ENCODE measurements at regions not wholly inside any gene's neighbourhood (a gene's known extent, or its start where the extent isn't known, plus 50 kb on each side); places are given as distances from the start of the nearest gene placed in this dataset.

DNA sequence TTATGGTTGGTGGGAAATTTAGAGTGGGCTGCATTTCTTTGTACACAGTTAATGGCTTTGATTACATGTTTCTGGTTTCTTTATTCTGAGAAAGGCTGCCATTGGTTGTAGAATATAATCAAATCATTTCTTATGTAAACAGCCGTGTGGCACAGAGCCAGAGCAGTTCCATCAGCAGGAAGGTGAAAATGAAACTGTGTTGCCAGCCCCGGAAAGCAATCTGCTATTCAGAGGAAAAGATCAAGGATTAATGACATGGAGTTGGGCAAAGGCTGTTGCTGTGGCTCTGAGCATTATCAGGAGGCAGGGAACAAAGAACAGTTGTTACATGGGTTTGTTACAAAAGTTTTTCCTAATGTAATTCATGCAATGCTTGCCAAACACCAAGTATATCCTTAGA is 74.2 kb upstream of the ZNF716 start:
- ATAC-seq: peak in 1 of 4 donors; percentile 63
- no peaks in the 10 kb centered on the region for H3K9me3 ChIP-seq

DNA sequence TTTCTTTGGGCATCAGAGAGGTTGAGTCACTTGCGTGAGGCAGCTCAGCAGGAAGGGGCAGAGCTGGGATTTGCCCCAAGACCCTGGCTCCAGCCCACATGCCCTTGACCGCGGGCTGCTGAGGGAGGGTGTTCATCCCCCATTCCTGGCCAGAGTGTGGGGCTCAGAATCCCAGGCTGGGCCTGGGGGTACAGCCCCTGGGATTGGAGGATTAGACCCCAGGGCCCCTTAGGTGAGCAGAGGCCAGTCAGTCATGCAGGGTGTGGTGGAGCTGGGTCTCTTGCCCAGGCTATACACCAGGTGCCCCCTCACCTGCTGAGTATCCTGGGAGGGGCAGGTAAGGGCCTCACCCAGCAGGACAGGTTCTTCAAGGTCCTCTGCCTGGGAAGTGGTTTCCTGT is 68.4 kb upstream of the ZNF716 start:
- DNase-seq (no peak), FAIRE-seq (no peak), ATAC-seq (no peak)
- Histone ChIP-seq H3K36me3 (no peaks in the 10 kb centered on the region), H3K27ac (no peak overlapping the region), H3K4me1 (no peaks in the 10 kb centered on the region), H3K9me3 (no peaks in the 10 kb centered on the region), H3K27me3 (no peaks in the 10 kb centered on the region), H3K4me3 (no peak overlapping the region)
- intact Hi-C loops (cut with DNase I): no loop called here
- 73 to 75% methylated on average over 3 of the region's 3 CpGs for WGBS, 2 donors
- TF ChIP-seq, protein P1, sequence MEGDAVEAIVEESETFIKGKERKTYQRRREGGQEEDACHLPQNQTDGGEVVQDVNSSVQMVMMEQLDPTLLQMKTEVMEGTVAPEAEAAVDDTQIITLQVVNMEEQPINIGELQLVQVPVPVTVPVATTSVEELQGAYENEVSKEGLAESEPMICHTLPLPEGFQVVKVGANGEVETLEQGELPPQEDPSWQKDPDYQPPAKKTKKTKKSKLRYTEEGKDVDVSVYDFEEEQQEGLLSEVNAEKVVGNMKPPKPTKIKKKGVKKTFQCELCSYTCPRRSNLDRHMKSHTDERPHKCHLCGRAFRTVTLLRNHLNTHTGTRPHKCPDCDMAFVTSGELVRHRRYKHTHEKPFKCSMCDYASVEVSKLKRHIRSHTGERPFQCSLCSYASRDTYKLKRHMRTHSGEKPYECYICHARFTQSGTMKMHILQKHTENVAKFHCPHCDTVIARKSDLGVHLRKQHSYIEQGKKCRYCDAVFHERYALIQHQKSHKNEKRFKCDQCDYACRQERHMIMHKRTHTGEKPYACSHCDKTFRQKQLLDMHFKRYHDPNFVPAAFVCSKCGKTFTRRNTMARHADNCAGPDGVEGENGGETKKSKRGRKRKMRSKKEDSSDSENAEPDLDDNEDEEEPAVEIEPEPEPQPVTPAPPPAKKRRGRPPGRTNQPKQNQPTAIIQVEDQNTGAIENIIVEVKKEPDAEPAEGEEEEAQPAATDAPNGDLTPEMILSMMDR (IDR thresholded peaks at IDR 0.05): no peak

More for the DNA sequence above, 74.2 kb upstream of the ZNF716 start:
- Histone ChIP-seq H3K4me3 (no peak overlapping the region), H3K4me1 (no peaks in the 10 kb centered on the region), H3K27ac (no peak overlapping the region), H3K36me3 (no peaks in the 10 kb centered on the region), H3K27me3 (no peaks in the 10 kb centered on the region)
- TF ChIP-seq, protein P1 (IDR thresholded peaks at IDR 0.05): no peak
- DNase-seq: peak in 1 of 6 donors; percentile 20
- intact Hi-C loops (cut with DNase I): no loop called here
- no peak for FAIRE-seq
- WGBS, 2 donors: 26 to 34% methylated on average over 2 of the region's 2 CpGs

DNA sequence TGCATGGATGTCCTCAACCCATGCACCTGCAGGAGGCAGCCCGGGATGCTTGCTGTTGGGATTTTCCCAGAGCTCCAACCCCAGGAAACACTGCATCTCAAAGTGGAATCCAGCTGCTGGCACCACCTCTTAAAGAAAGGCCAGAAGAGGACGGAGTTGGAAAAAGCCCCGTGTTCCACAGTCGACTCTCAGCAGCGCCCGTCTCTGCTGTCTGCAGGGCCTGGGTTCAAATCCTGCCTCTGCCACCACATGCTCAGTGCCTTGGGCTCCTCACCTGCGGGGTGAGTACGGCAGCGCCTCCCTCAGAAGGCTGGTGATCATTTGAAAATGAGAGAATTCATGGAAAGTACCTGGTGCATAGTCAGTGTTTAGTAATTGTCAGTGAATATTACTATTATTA is 65.6 kb upstream of the ZNF716 start:
- H3K4me1 ChIP-seq: no peaks in the 10 kb centered on the region
- no peaks in the 10 kb centered on the region for H3K36me3 ChIP-seq
- no peaks in the 10 kb centered on the region for H3K9me3 ChIP-seq
- TF ChIP-seq, protein P1 (IDR thresholded peaks at IDR 0.05): no peak
- DNase-seq: no peak
- FAIRE-seq: no peak
- ATAC-seq: no peak
- intact Hi-C loops (cut with DNase I): no loop called here
- no peak overlapping the region for H3K27ac ChIP-seq
- H3K27me3 ChIP-seq: no peaks in the 10 kb centered on the region
- H3K4me3 ChIP-seq: no peak overlapping the region
- 68 to 73% methylated on average over 9 of the region's 9 CpGs for WGBS, 2 donors

DNA sequence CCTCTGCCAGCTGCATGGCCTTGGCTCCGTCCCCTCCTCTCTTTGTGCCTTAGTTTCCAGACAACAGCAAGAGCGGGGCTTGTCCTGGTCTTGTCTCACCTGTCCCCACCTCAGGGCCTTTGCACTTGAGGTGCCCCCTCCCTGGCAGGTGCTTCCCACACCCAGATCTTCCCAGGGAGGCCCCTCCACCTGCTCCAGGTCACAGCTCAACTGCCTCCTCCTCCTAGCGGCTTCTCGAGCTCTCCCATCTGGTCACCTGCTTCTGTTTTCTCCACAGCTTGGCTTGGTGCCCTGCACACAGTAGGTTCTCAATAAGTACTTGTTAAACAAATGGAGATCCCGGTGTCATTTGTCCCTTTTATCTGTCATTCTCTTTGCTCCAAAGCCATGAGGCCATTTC is 64.3 kb upstream of the ZNF716 start:
- Histone ChIP-seq H3K4me1 (no peaks in the 10 kb centered on the region), H3K36me3 (no peaks in the 10 kb centered on the region), H3K9me3 (no peaks in the 10 kb centered on the region), H3K4me3 (no peak overlapping the region), H3K27me3 (no peaks in the 10 kb centered on the region), H3K27ac (no peak overlapping the region)
- 72 to 75% methylated on average over 5 of the region's 5 CpGs for WGBS, 2 donors
- intact Hi-C loops (cut with DNase I): no loop called here
- TF ChIP-seq, protein P1 (IDR thresholded peaks at IDR 0.05): no peak
- FAIRE-seq: no peak
- no peak for ATAC-seq
- no peak for DNase-seq

DNA sequence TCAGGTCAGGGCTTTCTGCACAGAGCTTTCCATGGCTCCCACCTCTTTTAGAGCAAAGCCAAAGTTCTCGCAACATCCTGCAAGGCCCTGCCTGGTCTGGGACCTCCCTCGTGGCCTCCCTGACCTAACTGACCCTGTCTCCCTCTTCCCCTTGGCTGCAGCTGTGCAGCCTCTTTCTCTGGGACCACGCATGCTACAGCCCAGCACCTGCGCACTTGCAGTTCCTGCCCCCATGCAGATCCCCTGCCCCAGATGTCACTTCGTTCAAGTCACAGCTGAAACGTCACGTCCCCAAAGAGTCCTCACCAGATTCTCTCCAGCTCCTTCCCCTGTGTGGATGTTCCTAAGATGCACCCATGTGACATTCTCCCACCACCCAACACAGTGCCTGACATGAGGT is 61.2 kb upstream of the ZNF716 start:
- DNase-seq (no peak), ATAC-seq (no peak), FAIRE-seq (no peak)
- no peaks in the 10 kb centered on the region for H3K4me1 ChIP-seq
- H3K9me3 ChIP-seq: no peaks in the 10 kb centered on the region
- no peak overlapping the region for H3K4me3 ChIP-seq
- no peak overlapping the region for H3K27ac ChIP-seq
- H3K36me3 ChIP-seq: no peaks in the 10 kb centered on the region
- no peaks in the 10 kb centered on the region for H3K27me3 ChIP-seq
- intact Hi-C loops (cut with DNase I): no loop called here
- TF ChIP-seq, protein P1 (IDR thresholded peaks at IDR 0.05): no peak
- WGBS, 2 donors: 58 to 67% methylated on average over 7 of the region's 7 CpGs
